ENCODE measurements at regions not wholly inside any gene's neighbourhood (a gene's known extent, or its start where the extent isn't known, plus 50 kb on each side); places are given as distances from the start of the nearest gene placed in this dataset.

- no peak overlapping the region for H3K4me3 Mint-ChIP-seq (ENCODE audit: unreplicated experiment)
- no peak overlapping the region for H3K27ac Mint-ChIP-seq (ENCODE audit: unreplicated experiment)
- TF ChIP-seq, protein P1, sequence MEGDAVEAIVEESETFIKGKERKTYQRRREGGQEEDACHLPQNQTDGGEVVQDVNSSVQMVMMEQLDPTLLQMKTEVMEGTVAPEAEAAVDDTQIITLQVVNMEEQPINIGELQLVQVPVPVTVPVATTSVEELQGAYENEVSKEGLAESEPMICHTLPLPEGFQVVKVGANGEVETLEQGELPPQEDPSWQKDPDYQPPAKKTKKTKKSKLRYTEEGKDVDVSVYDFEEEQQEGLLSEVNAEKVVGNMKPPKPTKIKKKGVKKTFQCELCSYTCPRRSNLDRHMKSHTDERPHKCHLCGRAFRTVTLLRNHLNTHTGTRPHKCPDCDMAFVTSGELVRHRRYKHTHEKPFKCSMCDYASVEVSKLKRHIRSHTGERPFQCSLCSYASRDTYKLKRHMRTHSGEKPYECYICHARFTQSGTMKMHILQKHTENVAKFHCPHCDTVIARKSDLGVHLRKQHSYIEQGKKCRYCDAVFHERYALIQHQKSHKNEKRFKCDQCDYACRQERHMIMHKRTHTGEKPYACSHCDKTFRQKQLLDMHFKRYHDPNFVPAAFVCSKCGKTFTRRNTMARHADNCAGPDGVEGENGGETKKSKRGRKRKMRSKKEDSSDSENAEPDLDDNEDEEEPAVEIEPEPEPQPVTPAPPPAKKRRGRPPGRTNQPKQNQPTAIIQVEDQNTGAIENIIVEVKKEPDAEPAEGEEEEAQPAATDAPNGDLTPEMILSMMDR (IDR thresholded peaks at IDR 0.05; ENCODE audit: unreplicated experiment) = no peak
- no peaks in the 10 kb centered on the region for H3K36me3 Mint-ChIP-seq (ENCODE audit: low read depth, unreplicated experiment)
- peaks cover 2% of the 10 kb centered on the region for H3K27me3 Mint-ChIP-seq (ENCODE audit: unreplicated experiment)
- no peak for DNase-seq (ENCODE audit: low spot score)
- no peaks in the 10 kb centered on the region for H3K9me3 Mint-ChIP-seq (ENCODE audit: unreplicated experiment)
- peaks cover 3% of the 10 kb centered on the region for H3K4me1 Mint-ChIP-seq (ENCODE audit: unreplicated experiment)
Measured at GRCh38 chr11:69884751-69885150, 65.5 kb upstream of the FGF3 start.

DNA sequence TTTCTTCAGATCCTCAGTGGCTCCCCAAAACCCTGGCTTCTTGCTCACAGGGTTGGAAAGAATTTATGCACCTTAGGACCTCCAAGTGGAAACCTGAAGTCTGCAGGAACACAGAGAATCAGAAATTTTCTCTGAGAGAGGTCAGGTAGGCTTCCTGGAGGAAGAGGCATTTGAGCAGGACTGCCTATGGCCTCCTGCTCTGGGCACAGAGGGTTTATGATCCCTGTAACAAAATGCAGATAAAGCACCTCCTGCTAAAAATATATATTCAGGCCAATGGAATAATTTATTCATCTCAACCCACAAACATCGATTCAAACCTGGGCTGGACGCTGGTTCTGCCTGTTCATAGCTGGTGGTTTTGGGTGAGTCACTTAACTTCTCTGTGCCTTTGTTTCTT, 68.1 kb upstream of the FGF3 start:
- peaks cover 10% of the 10 kb centered on the region for H3K4me1 Mint-ChIP-seq (ENCODE audit: unreplicated experiment)
- no peak overlapping the region for H3K27ac Mint-ChIP-seq (ENCODE audit: unreplicated experiment)
- TF ChIP-seq, protein P1 (IDR thresholded peaks at IDR 0.05; ENCODE audit: unreplicated experiment) = no peak
- H3K27me3 Mint-ChIP-seq (ENCODE audit: unreplicated experiment) = peaks cover 4% of the 10 kb centered on the region
- H3K4me3 Mint-ChIP-seq (ENCODE audit: unreplicated experiment) = no peak overlapping the region
- H3K36me3 Mint-ChIP-seq (ENCODE audit: low read depth, unreplicated experiment) = no peaks in the 10 kb centered on the region
- H3K9me3 Mint-ChIP-seq (ENCODE audit: unreplicated experiment) = no peaks in the 10 kb centered on the region
- DNase-seq (ENCODE audit: low spot score) = no peak

DNA sequence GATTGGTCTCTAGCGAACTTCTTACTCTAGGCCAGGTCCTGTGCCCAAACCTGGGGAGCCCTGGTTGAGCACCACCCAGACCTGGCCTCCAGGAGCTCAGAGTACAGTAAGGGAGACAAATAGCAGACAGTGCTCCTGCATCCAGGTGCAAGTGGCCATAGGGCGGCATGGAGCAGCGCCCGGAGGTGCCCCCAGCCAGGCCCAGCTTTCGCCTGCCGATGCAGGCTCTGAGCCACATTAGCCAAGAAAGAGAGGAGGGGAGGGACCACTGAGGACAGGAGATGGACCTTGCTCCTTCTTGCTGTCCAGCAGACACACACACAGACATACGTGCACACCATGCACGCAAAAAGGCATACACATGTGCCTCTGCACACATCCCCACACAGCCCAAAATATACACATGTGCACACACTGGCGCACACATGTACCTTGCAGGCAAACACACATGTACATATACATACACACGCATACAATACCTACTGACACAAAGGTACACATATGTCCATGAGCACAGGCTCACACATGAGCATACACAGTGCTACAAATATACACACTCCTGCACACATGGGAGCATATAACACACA, 68.7 kb upstream of the FGF3 start:
- H3K27me3 Mint-ChIP-seq (ENCODE audit: unreplicated experiment) = peaks cover 4% of the 10 kb centered on the region
- no peak overlapping the region for H3K27ac Mint-ChIP-seq (ENCODE audit: unreplicated experiment)
- no peak overlapping the region for H3K4me3 Mint-ChIP-seq (ENCODE audit: unreplicated experiment)
- peaks cover 15% of the 10 kb centered on the region for H3K4me1 Mint-ChIP-seq (ENCODE audit: unreplicated experiment)
- TF ChIP-seq, protein P1 (IDR thresholded peaks at IDR 0.05; ENCODE audit: unreplicated experiment) = no peak
- no peaks in the 10 kb centered on the region for H3K36me3 Mint-ChIP-seq (ENCODE audit: low read depth, unreplicated experiment)
- no peak for DNase-seq (ENCODE audit: low spot score)
- no peaks in the 10 kb centered on the region for H3K9me3 Mint-ChIP-seq (ENCODE audit: unreplicated experiment)

- H3K4me1 Mint-ChIP-seq (ENCODE audit: unreplicated experiment) = peaks cover 20% of the 10 kb centered on the region
- no peaks in the 10 kb centered on the region for H3K9me3 Mint-ChIP-seq (ENCODE audit: unreplicated experiment)
Measured at GRCh38 chr11:69888483-69889181, 69.4 kb upstream of the FGF3 start.

More at GRCh38 chr11:69888483-69889181, 69.4 kb upstream of the FGF3 start:
- TF ChIP-seq, protein P1 (IDR thresholded peaks at IDR 0.05; ENCODE audit: unreplicated experiment) = peak; percentile 95
- peak; percentile 83 for DNase-seq (ENCODE audit: low spot score)
- H3K4me3 Mint-ChIP-seq (ENCODE audit: unreplicated experiment) = no peak overlapping the region
- peaks cover 4% of the 10 kb centered on the region for H3K27me3 Mint-ChIP-seq (ENCODE audit: unreplicated experiment)
- no peak overlapping the region for H3K27ac Mint-ChIP-seq (ENCODE audit: unreplicated experiment)
- no peaks in the 10 kb centered on the region for H3K36me3 Mint-ChIP-seq (ENCODE audit: low read depth, unreplicated experiment)
